ENCODE measurements at regions not wholly inside any gene's neighbourhood (a gene's known extent, or its start where the extent isn't known, plus 50 kb on each side); places are given as distances from the start of the nearest gene placed in this dataset.

GRCh38 chr1:163824490-163824889, 502.7 kb downstream of the NUF2 start:
- in situ Hi-C loops (cut with MboI): no loop called here
- Histone ChIP-seq H2AFZ (ENCODE audit: low read depth, low read length) (no peak overlapping the region), H3K36me3 (ENCODE audit: control insufficient read depth, insufficient read depth, low read length) (no peaks in the 10 kb centered on the region), H3K9ac (ENCODE audit: insufficient read depth in 1 of 2, low read depth in 2 of 2, low read length in 2 of 2) (no peak overlapping the region), H3K27me3 (ENCODE audit: control insufficient read depth in 2 of 2, insufficient read depth in 2 of 2, low read length in 2 of 2) (no peaks in the 10 kb centered on the region), H3K79me2 (ENCODE audit: control insufficient read depth, insufficient read depth, low read length) (no peaks in the 10 kb centered on the region), H3K27ac (ENCODE audit: extremely low read depth, low read depth, low read length) (no peak overlapping the region), H3K9me1 (ENCODE audit: control insufficient read depth, insufficient read depth, low read length) (no peaks in the 10 kb centered on the region), H3K9me3 (replicated peaks; ENCODE audit: control insufficient read depth, insufficient read depth, low read depth, low read length) (peaks cover 4% of the 10 kb centered on the region; the same call in 1 of the 2 replicates), H3K4me2 (ENCODE audit: insufficient read depth, low read length) (no peak overlapping the region), H4K20me1 (replicated peaks; ENCODE audit: control insufficient read depth, insufficient read depth, low read length) (no peaks in the 10 kb centered on the region), H3K4me1 (replicated peaks in 1 of 2; ENCODE audit: control insufficient read depth in 2 of 2, insufficient read depth in 2 of 2, low read length in 2 of 2) (no peaks in the 10 kb centered on the region), H3K4me3 (no peak overlapping the region)
- BruUV-seq (replicated peaks): no TSS peak
- DNase-seq (ENCODE audit: extremely low read depth in 1 of 4, low spot score in 3 of 4): no peak
- POLR2A ChIA-PET: no interaction called here
- WGBS (ENCODE audit: insufficient coverage, low coverage, missing lambda C conversion rate): 0% methylated on average over 3 of the region's 3 CpGs
- no peak for FAIRE-seq
- CTCF ChIA-PET (ENCODE audit: low intra/inter-chr PET ratio): no interaction called here
- ATAC-seq: no peak
- intact Hi-C loops (cut with micrococcal nuclease): no loop called here
- no peak for TF ChIP-seq KAT2B (IDR thresholded peaks at IDR 0.05; ENCODE audit: low read depth, low read length)
- TF ChIP-seq TRIM24 (IDR thresholded peaks at IDR 0.05): no peak
- TF ChIP-seq, protein P1, sequence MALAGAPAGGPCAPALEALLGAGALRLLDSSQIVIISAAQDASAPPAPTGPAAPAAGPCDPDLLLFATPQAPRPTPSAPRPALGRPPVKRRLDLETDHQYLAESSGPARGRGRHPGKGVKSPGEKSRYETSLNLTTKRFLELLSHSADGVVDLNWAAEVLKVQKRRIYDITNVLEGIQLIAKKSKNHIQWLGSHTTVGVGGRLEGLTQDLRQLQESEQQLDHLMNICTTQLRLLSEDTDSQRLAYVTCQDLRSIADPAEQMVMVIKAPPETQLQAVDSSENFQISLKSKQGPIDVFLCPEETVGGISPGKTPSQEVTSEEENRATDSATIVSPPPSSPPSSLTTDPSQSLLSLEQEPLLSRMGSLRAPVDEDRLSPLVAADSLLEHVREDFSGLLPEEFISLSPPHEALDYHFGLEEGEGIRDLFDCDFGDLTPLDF (CRISPR knock-in tag; IDR thresholded peaks at IDR 0.05): no peak
- TF ChIP-seq CREBBP (IDR thresholded peaks at IDR 0.05; ENCODE audit: low read depth, low read length): no peak
- no peak for TF ChIP-seq MBD2 (IDR thresholded peaks at IDR 0.05; ENCODE audit: borderline replicate concordance, low read depth)
- no peak for TF ChIP-seq NBN (IDR thresholded peaks at IDR 0.05; ENCODE audit: low read depth)
- TF ChIP-seq ZNF445 (CRISPR knock-in tag; IDR thresholded peaks at IDR 0.05; ENCODE audit: low read depth): no peak
- no peak for TF ChIP-seq ILF3 (IDR thresholded peaks at IDR 0.05; ENCODE audit: borderline replicate concordance)
- no peak for TF ChIP-seq ZBTB2 (IDR thresholded peaks at IDR 0.05)
- TF ChIP-seq DACH1 (IDR thresholded peaks at IDR 0.05; ENCODE audit: partially characterized antibody): no peak
- TF ChIP-seq NR2C1 (IDR thresholded peaks at IDR 0.05): no peak
- TF ChIP-seq NR2C1 (tag; IDR thresholded peaks at IDR 0.05): no peak
- no peak for TF ChIP-seq ZNF3 (CRISPR knock-in tag; IDR thresholded peaks at IDR 0.05)
- TF ChIP-seq RAD21 (CRISPR knock-in tag; conservative IDR thresholded peaks at IDR 0.05 in 1 of 2, IDR thresholded peaks at IDR 0.05 in 1 of 2): no peak
- TF ChIP-seq HSF4 (CRISPR knock-in tag; IDR thresholded peaks at IDR 0.05; ENCODE audit: borderline replicate concordance): no peak
- TF ChIP-seq TCF15 (CRISPR knock-in tag; IDR thresholded peaks at IDR 0.05): no peak
- TF ChIP-seq RREB1 (CRISPR knock-in tag; IDR thresholded peaks at IDR 0.05): no peak

All from K562 (cell line).